Loucy (cell line): ENCODE measurements at regions not wholly inside any gene's neighbourhood (a gene's known extent, or its start where the extent isn't known, plus 50 kb on each side); places are given as distances from the start of the nearest gene placed in this dataset.

Experiments used
- H2AFZ ChIP-seq: fragments of 200-600 bp; sonication (generic); 2 replicates; pipeline ENCODE4 v1.6.0; 2016; ENCODE audit warnings: antibody characterized with exemption, mild to moderate bottlenecking, low read length, moderate library complexity
- H3F3A ChIP-seq: fragments of 200-600 bp; 2 replicates; pipeline ENCODE4 v1.6.0; 2016; ENCODE audit warnings: antibody characterized with exemption, low read depth, mild to moderate bottlenecking
- H3K27me3 ChIP-seq: fragments of 200-600 bp; sonication (generic); 2 replicates; pipeline ENCODE4 v1.6.1; 2014; ENCODE audit warnings: low read length, mild to moderate bottlenecking; ENCODE audit not compliant: insufficient read depth, poor library complexity, severe bottlenecking
- H3K36me3 ChIP-seq: fragments of 200-600 bp; sonication (generic); 2 replicates; pipeline ENCODE4 v1.6.1; 2016; ENCODE audit warnings: low read length; ENCODE audit not compliant: insufficient read depth
- H3K4me1 ChIP-seq: fragments of 200-600 bp; sonication (generic); 2 replicates; pipeline ENCODE4 v1.5.1; 2014; ENCODE audit warnings: low read length, mild to moderate bottlenecking; ENCODE audit not compliant: insufficient read depth, poor library complexity, severe bottlenecking
- H3K4me2 ChIP-seq: fragments of 200-600 bp; sonication (generic); 2 replicates; pipeline ENCODE4 v1.6.0; 2014; ENCODE audit warnings: antibody characterized with exemption, low read length, low read depth, mild to moderate bottlenecking; ENCODE audit not compliant: poor library complexity, severe bottlenecking
- H3K4me3 ChIP-seq: fragments of 200-600 bp; sonication (generic); 2 replicates; pipeline ENCODE4 v1.5.1; 2014; ENCODE audit warnings: low read length, mild to moderate bottlenecking, mixed read lengths; ENCODE audit not compliant: poor library complexity, severe bottlenecking
- H3K79me2 ChIP-seq: fragments of 200-600 bp; sonication (generic); 2 replicates; pipeline ENCODE4 v1.6.1; 2014; ENCODE audit warnings: low read length; ENCODE audit not compliant: insufficient read depth
- H3K9ac ChIP-seq: fragments of 200-600 bp; sonication (generic); 2 replicates; pipeline ENCODE4 v1.6.0; 2014; ENCODE audit warnings: mild to moderate bottlenecking, low read depth, low read length, moderate library complexity; ENCODE audit not compliant: poor library complexity, severe bottlenecking
- H3K9me2 ChIP-seq: fragments of 200-600 bp; sonication (generic); replicated peaks from 2 replicates; pipeline ENCODE4 v1.6.1; 2016; ENCODE audit warnings: low read depth, low read length, mixed read lengths
- H3K9me3 ChIP-seq: fragments of 200-600 bp; sonication (generic); 2 replicates; pipeline ENCODE4 v1.6.1; 2014; ENCODE audit warnings: mild to moderate bottlenecking, antibody characterized with exemption, low read length, low read depth; ENCODE audit not compliant: insufficient read depth
- H4K20me1 ChIP-seq: fragments of 200-600 bp; sonication (generic); 2 replicates; pipeline ENCODE4 v1.6.0; 2014; ENCODE audit warnings: antibody characterized with exemption, low read length, mild to moderate bottlenecking; ENCODE audit not compliant: insufficient read depth, poor library complexity, severe bottlenecking
- EZH2phosphoT487 ChIP-seq: fragments of 200-600 bp; IDR thresholded peaks from 2 replicates; pipeline ENCODE4 v1.6.1; 2018; ENCODE audit warnings: antibody characterized with exemption, mild to moderate bottlenecking, moderate library complexity, borderline replicate concordance
- TF ChIP-seq, protein P1 (sequence below): fragments of 200-600 bp; sonication (generic); conservative IDR thresholded peaks from 2 replicates; pipeline ENCODE4 v1.5.1; 2014; ENCODE audit warnings: mild to moderate bottlenecking, antibody characterized with exemption, low read length

DNA sequence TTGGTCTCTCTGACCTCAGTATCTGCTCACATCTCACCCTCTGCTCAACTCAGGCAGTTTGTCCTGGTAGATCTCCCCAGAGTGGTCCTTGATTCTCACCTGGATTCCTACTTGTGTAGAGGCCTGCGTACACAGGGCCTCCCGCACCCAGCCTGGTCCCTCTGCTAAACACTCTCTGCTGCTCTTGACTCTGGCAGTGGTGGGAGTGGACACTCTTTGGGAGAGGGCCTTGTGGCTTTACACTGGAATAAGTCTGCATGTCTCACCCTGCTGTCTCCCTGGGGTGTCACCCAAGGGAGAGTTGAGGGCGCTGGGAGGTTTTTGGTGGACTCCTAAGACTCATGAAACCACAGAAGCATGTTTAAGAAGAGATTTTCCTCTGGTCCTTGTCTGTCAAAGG lies 57.3 kb upstream of the ECI2 start:
- Histone ChIP-seq H3K79me2 (no peaks in the 10 kb centered on the region), H3K9ac (no peak overlapping the region), H2AFZ (no peak overlapping the region), H3F3A (no peaks in the 10 kb centered on the region), H3K27me3 (no peaks in the 10 kb centered on the region), H4K20me1 (no peaks in the 10 kb centered on the region), H3K9me2 (no peaks in the 10 kb centered on the region), H3K36me3 (no peaks in the 10 kb centered on the region), H3K4me3 (no peak overlapping the region), H3K4me1 (no peaks in the 10 kb centered on the region), H3K4me2 (no peak overlapping the region), H3K9me3 (no peaks in the 10 kb centered on the region)
- TF ChIP-seq EZH2phosphoT487: no peak
- TF ChIP-seq, protein P1, sequence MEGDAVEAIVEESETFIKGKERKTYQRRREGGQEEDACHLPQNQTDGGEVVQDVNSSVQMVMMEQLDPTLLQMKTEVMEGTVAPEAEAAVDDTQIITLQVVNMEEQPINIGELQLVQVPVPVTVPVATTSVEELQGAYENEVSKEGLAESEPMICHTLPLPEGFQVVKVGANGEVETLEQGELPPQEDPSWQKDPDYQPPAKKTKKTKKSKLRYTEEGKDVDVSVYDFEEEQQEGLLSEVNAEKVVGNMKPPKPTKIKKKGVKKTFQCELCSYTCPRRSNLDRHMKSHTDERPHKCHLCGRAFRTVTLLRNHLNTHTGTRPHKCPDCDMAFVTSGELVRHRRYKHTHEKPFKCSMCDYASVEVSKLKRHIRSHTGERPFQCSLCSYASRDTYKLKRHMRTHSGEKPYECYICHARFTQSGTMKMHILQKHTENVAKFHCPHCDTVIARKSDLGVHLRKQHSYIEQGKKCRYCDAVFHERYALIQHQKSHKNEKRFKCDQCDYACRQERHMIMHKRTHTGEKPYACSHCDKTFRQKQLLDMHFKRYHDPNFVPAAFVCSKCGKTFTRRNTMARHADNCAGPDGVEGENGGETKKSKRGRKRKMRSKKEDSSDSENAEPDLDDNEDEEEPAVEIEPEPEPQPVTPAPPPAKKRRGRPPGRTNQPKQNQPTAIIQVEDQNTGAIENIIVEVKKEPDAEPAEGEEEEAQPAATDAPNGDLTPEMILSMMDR: no peak

DNA sequence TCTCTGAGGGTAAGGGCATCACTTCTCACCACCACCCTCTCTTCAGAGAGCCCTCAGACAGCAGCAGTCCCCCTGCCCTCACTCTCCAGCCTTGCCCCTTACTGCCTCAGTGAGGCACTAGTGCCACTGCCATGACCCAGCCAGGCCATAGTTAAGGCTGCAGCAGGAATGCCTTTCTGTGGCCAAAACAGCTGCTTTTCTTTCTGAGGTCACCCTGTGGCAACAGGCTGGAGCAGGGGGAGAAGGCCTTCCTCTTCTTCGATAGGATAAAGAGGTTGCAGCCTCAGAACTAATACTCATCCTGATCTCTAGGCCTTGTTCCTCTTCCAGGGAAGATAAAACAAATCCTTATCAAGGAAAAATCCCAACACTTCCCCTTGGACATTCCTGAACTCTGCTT lies 56.8 kb upstream of the ECI2 start:
- Histone ChIP-seq H3K79me2 (no peaks in the 10 kb centered on the region), H3K27me3 (no peaks in the 10 kb centered on the region), H3K4me1 (no peaks in the 10 kb centered on the region), H3K36me3 (no peaks in the 10 kb centered on the region), H3K9me3 (no peaks in the 10 kb centered on the region), H3K9me2 (no peaks in the 10 kb centered on the region), H2AFZ (no peak overlapping the region), H4K20me1 (no peaks in the 10 kb centered on the region), H3K4me2 (no peak overlapping the region), H3F3A (no peaks in the 10 kb centered on the region), H3K9ac (no peak overlapping the region), H3K4me3 (no peak overlapping the region)
- no peak for TF ChIP-seq EZH2phosphoT487

- Histone ChIP-seq H3K9me3 (no peaks in the 10 kb centered on the region), H3K9me2 (no peaks in the 10 kb centered on the region), H4K20me1 (no peaks in the 10 kb centered on the region), H3K27me3 (no peaks in the 10 kb centered on the region), H3K4me1 (no peaks in the 10 kb centered on the region), H3F3A (no peaks in the 10 kb centered on the region), H3K36me3 (no peaks in the 10 kb centered on the region), H3K9ac (no peak overlapping the region), H3K4me2 (no peak overlapping the region), H3K79me2 (no peaks in the 10 kb centered on the region), H3K4me3 (no peak overlapping the region), H2AFZ (no peak overlapping the region)
- TF ChIP-seq, protein P1: no peak
- TF ChIP-seq EZH2phosphoT487: no peak
Measured at GRCh38 chr6:4191271-4191721, 55.9 kb upstream of the ECI2 start.

- TF ChIP-seq, protein P1: no peak
- TF ChIP-seq EZH2phosphoT487: no peak
- H3K36me3 ChIP-seq: no peaks in the 10 kb centered on the region
- H3K9me2 ChIP-seq: no peaks in the 10 kb centered on the region
- H4K20me1 ChIP-seq: no peaks in the 10 kb centered on the region
- no peak overlapping the region for H3K9ac ChIP-seq
- H3F3A ChIP-seq: no peaks in the 10 kb centered on the region
- H3K4me3 ChIP-seq: no peak overlapping the region
- H3K79me2 ChIP-seq: no peaks in the 10 kb centered on the region
- no peak overlapping the region for H3K4me2 ChIP-seq
- H3K4me1 ChIP-seq: no peaks in the 10 kb centered on the region
- no peaks in the 10 kb centered on the region for H3K27me3 ChIP-seq
- H2AFZ ChIP-seq: no peak overlapping the region
- no peaks in the 10 kb centered on the region for H3K9me3 ChIP-seq
Measured at GRCh38 chr6:4189249-4189648, 53.9 kb upstream of the ECI2 start.
